IPS DF 6.9 (cell line): ENCODE measurements at regions not wholly inside any gene's neighbourhood (a gene's known extent, or its start where the extent isn't known, plus 50 kb on each side); places are given as distances from the start of the nearest gene placed in this dataset.
A peak's percentile ranks its signal among the peaks of the same experiment; 100 is the strongest.

ENCODE experiments used
- DNase-seq: peaks from one replicate; pipeline ENCODE4 v3.0.0-alpha.2; 2013; ENCODE audit warnings: low read depth, low spot score
- H3K27ac ChIP-seq: one replicate; pipeline ENCODE4 v1.5.1; 2013; ENCODE audit warnings: low read length, control low read depth
- H3K27me3 ChIP-seq: 2 replicates; pipeline ENCODE4 v1.6.1; 2013; ENCODE audit warnings: mild to moderate bottlenecking, low read length; ENCODE audit not compliant: control insufficient read depth, insufficient read depth
- H3K36me3 ChIP-seq: 2 replicates; pipeline ENCODE4 v1.6.1; 2013; ENCODE audit warnings: low read length; ENCODE audit not compliant: control insufficient read depth, insufficient read depth
- H3K4me1 ChIP-seq: 2 replicates; pipeline ENCODE4 v1.6.1; 2013; ENCODE audit warnings: low read length; ENCODE audit not compliant: control insufficient read depth, insufficient read depth
- H3K4me3 ChIP-seq: 2 replicates; pipeline ENCODE4 v1.5.1; 2013; ENCODE audit warnings: mild to moderate bottlenecking, low read length
- H3K9me3 ChIP-seq: 2 replicates; pipeline ENCODE4 v1.6.1; 2013; ENCODE audit warnings: low read length, inconsistent platforms; ENCODE audit not compliant: control insufficient read depth, insufficient read depth
- WGBS: extraction: QIAGEN DNeasy Blood & Tissue Kit; methylation state at CpG from one replicate; pipeline ENCODE4 v1.1.7; 2013; ENCODE audit warnings: mixed read lengths, missing lambda C conversion rate; ENCODE audit not compliant: insufficient read length, insufficient coverage; 5-methylcytosine and 5-hydroxymethylcytosine counted together

DNA sequence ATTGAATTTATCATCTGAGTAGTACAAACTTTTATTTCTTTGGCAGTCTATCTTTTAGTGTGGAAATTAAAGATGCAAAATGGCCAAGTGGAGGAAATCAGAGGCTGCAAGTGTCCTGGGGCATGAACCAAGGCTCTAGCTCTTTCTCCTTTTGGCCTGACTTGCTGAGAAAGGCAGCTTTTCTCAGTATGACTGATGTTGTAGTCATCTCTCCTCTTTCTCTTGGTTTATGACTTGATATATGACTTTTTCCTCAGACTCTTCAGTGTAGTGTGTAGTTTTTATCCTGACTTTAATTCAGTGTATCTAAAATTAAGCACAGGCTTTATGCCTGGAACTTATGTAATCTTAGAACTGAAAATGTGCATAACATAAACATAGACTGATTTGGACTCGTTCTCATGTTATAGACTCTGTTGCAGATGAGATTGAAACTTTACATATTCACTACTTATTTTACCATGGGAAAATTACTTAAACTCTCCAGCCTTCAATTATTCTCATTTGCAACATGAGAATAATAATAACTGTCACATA, 65.7 kb downstream of the SLITRK5 start:
- WGBS = no CpG with 5 or more reads among the region's 1 CpG
- Histone ChIP-seq H3K36me3 (no peaks in the 10 kb centered on the region), H3K27me3 (no peaks in the 10 kb centered on the region; the same call in 1 of the 2 replicates), H3K27ac (no peak overlapping the region), H3K4me1 (no peaks in the 10 kb centered on the region), H3K9me3 (no peaks in the 10 kb centered on the region), H3K4me3 (no peak overlapping the region)
- no peak for DNase-seq

- no CpG with 5 or more reads among the region's 1 CpG for WGBS
- Histone ChIP-seq H3K9me3 (no peaks in the 10 kb centered on the region), H3K4me3 (no peak overlapping the region), H3K27me3 (no peaks in the 10 kb centered on the region), H3K4me1 (no peaks in the 10 kb centered on the region), H3K36me3 (no peaks in the 10 kb centered on the region), H3K27ac (no peak overlapping the region)
- DNase-seq = no peak
Observed at GRCh38 chr13:87754097-87754496, 82.9 kb downstream of the SLITRK5 start.

- DNase-seq = no peak
- Histone ChIP-seq H3K27ac (no peak overlapping the region), H3K4me1 (no peaks in the 10 kb centered on the region), H3K9me3 (no peaks in the 10 kb centered on the region), H3K36me3 (no peaks in the 10 kb centered on the region), H3K4me3 (no peak overlapping the region), H3K27me3 (no peaks in the 10 kb centered on the region)
- WGBS = no CpG with 5 or more reads among the region's 4 CpGs
Observed at GRCh38 chr13:87769445-87769844, 98.3 kb downstream of the SLITRK5 start.

DNA sequence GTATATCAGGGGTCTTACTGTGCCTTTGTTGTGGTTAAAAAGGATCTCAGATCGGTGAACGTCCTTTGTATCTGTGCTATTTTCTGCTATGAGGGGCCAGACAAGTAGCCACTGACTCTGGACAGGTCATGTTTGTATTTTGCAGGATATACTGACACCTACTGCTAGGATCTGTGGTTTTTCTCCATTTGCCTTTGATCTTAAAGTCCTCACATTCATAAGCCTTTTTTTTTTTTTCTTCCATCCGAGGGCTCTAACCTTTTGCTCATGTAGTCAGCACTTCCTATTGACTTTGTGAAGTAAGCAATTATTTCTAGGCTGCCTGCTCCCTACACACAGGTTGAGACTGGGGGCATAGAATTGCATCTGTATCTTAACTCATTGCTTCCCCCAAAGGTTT, 106.2 kb downstream of the SLITRK5 start:
- Histone ChIP-seq H3K27me3 (no peaks in the 10 kb centered on the region), H3K9me3 (no peaks in the 10 kb centered on the region), H3K4me3 (no peak overlapping the region), H3K4me1 (no peaks in the 10 kb centered on the region), H3K27ac (no peak overlapping the region), H3K36me3 (no peaks in the 10 kb centered on the region)
- peak; percentile 5 for DNase-seq
- no CpG with 5 or more reads among the region's 3 CpGs for WGBS

DNA sequence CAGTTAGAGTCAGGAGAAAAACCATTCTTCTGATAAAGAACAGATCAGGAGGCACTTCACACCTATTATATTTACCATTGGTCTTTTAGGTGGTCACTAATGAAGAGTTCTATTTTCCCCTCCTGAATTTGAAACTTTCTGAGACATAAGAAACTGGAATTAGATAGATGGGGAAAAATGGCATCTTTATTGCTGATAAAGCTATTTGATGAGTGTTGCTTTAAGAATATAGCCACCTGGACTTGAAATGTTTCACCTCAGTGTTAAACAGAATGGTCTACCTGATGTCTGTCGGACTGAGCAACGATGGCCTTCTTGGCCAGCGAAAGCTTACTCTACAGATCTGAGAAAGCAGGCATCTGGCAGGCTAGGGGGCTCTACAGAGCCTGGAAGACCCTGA, 107.0 kb downstream of the SLITRK5 start:
- Histone ChIP-seq H3K4me1 (no peaks in the 10 kb centered on the region), H3K27ac (no peak overlapping the region), H3K9me3 (no peaks in the 10 kb centered on the region), H3K36me3 (no peaks in the 10 kb centered on the region), H3K4me3 (no peak overlapping the region), H3K27me3 (no peaks in the 10 kb centered on the region)
- DNase-seq = no peak
- no CpG with 5 or more reads among the region's 3 CpGs for WGBS

DNA sequence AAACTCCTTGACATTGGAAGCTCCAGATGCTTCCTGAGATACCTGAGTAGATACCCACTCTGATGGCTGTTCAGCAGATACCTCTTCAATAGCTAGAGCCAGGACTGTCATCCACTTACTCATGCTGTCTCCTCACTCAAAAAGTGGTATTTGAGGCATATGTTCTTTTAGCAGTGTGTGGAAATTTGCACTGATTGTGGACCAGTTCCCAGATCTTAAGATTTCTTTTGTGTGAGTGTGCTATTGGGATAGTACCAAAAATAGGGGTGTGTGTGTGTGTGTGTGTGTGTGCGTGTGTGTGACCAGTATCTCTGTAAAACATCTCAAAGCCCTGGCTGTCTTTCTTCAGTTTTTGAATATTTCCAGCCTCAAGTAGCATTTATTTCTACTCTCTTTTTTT, 108.3 kb downstream of the SLITRK5 start:
- no peaks in the 10 kb centered on the region for H3K36me3 ChIP-seq
- H3K9me3 ChIP-seq = no peaks in the 10 kb centered on the region
- no peak for DNase-seq
- H3K27me3 ChIP-seq = no peaks in the 10 kb centered on the region
- H3K4me1 ChIP-seq = no peaks in the 10 kb centered on the region
- no peak overlapping the region for H3K4me3 ChIP-seq
- H3K27ac ChIP-seq = no peak overlapping the region
- WGBS = no CpG with 5 or more reads among the region's 1 CpG

GRCh38 chr13:87783366-87783765, 112.2 kb downstream of the SLITRK5 start:
- DNase-seq = no peak
- no peaks in the 10 kb centered on the region for H3K27me3 ChIP-seq
- H3K36me3 ChIP-seq = no peaks in the 10 kb centered on the region
- no CpG with 5 or more reads among the region's 5 CpGs for WGBS
- no peaks in the 10 kb centered on the region for H3K4me1 ChIP-seq
- no peak overlapping the region for H3K4me3 ChIP-seq
- no peak overlapping the region for H3K27ac ChIP-seq
- no peaks in the 10 kb centered on the region for H3K9me3 ChIP-seq

GRCh38 chr13:87788363-87788762, 117.2 kb downstream of the SLITRK5 start:
- H3K4me1 ChIP-seq = no peaks in the 10 kb centered on the region
- no CpG with 5 or more reads among the region's 4 CpGs for WGBS
- H3K36me3 ChIP-seq = no peaks in the 10 kb centered on the region
- H3K27ac ChIP-seq = no peak overlapping the region
- no peaks in the 10 kb centered on the region for H3K9me3 ChIP-seq
- no peak for DNase-seq
- H3K27me3 ChIP-seq = no peaks in the 10 kb centered on the region
- no peak overlapping the region for H3K4me3 ChIP-seq

- no peak overlapping the region for H3K4me3 ChIP-seq
- no peaks in the 10 kb centered on the region for H3K27me3 ChIP-seq
- DNase-seq = no peak
- H3K4me1 ChIP-seq = no peaks in the 10 kb centered on the region
- no peaks in the 10 kb centered on the region for H3K9me3 ChIP-seq
- H3K27ac ChIP-seq = no peak overlapping the region
- H3K36me3 ChIP-seq = no peaks in the 10 kb centered on the region
- no CpG with 5 or more reads among the region's 6 CpGs for WGBS
Observed at GRCh38 chr13:87792878-87793277, 121.7 kb downstream of the SLITRK5 start.

DNA sequence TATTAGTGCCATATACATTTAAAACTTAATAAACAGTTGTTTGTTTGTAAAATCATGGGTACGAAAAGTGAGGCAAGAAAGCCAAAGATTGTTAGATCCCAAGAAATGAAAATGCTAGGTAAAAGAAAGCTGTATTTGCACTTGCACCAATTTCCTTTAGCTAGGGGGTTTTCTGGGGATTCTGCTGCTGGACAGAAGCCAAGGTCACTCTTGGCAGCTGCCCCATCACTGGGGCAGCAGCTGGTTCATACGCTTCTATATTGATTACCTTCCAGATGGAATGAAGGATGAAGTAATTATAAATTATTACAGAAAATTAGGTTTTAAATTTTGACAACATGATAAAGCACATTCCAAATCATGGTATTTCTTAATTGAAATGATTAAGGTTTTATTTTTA, 127.4 kb downstream of the SLITRK5 start:
- no peak for DNase-seq
- Histone ChIP-seq H3K9me3 (no peaks in the 10 kb centered on the region), H3K4me1 (no peaks in the 10 kb centered on the region), H3K36me3 (no peaks in the 10 kb centered on the region), H3K4me3 (no peak overlapping the region), H3K27ac (no peak overlapping the region), H3K27me3 (no peaks in the 10 kb centered on the region)
- no CpG with 5 or more reads among the region's 2 CpGs for WGBS

DNA sequence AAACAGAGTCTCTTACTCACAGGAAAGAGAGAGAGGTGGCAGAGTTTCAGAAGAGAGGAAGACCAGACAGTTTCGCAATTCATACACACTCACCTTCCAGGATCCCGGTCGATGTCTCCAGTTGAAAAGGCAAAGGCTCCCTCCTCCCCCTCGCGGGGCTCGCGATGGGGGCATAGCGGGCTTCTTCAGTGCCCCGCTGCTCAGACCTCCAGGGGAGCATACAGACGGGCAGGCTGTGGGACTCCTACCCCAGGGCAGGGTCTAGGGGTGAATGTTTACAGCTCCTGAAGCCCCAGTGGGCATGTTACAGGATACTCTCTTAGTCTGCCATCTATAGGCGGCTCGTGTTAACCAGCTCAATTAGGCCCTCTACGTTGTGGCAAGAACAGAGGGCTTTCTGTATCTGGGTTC, 139.2 kb downstream of the SLITRK5 start:
- Histone ChIP-seq H3K9me3 (no peaks in the 10 kb centered on the region), H3K4me1 (no peaks in the 10 kb centered on the region), H3K36me3 (no peaks in the 10 kb centered on the region), H3K27ac (no peak overlapping the region), H3K27me3 (no peaks in the 10 kb centered on the region), H3K4me3 (peak overlapping the region; percentile 6; the same call in 1 of the 2 replicates)
- peak; percentile 16 for DNase-seq
- WGBS = no CpG with 5 or more reads among the region's 13 CpGs
